PFSK-1 (cell line): ENCODE measurements at regions not wholly inside any gene's neighbourhood (a gene's known extent, or its start where the extent isn't known, plus 50 kb on each side); places are given as distances from the start of the nearest gene placed in this dataset.

Source experiments
- FOXP2 ChIP-seq: optimal IDR thresholded peaks from 2 replicates; pipeline ENCODE3; 2011; ENCODE audit warnings: borderline replicate concordance, control low read depth, inconsistent platforms; ENCODE audit not compliant: insufficient read depth; ENCODE audit errors: extremely low read length, extremely low read depth
- POLR2AphosphoS5 ChIP-seq: IDR thresholded peaks from 2 replicates; pipeline ENCODE4 v1.6.1; 2012; ENCODE audit warnings: low read depth, mild to moderate bottlenecking, control low read depth, low read length, moderate library complexity
- SIN3A ChIP-seq: IDR thresholded peaks from 2 replicates; pipeline ENCODE4 v1.6.1; 2012; ENCODE audit warnings: mild to moderate bottlenecking, low read length, moderate library complexity, borderline replicate concordance; ENCODE audit not compliant: insufficient read depth
- TAF1 ChIP-seq: IDR thresholded peaks from 2 replicates; pipeline ENCODE4 v1.6.1; 2012; ENCODE audit warnings: low read length, control low read depth, borderline replicate concordance; ENCODE audit not compliant: insufficient read depth
- TF ChIP-seq, protein P1 (sequence below), 2 experiments: IDR thresholded peaks; 2 replicates each; pipeline versions ENCODE4 v1.6.1 to v1.8.0; 2011 to 2012; ENCODE audit warnings: low read depth in 2 of 2, low read length in 2 of 2, control low read depth in 1 of 2, inconsistent platforms in 1 of 2, mild to moderate bottlenecking in 1 of 2, moderate library complexity in 1 of 2; ENCODE audit not compliant: insufficient read depth in 1 of 2

DNA sequence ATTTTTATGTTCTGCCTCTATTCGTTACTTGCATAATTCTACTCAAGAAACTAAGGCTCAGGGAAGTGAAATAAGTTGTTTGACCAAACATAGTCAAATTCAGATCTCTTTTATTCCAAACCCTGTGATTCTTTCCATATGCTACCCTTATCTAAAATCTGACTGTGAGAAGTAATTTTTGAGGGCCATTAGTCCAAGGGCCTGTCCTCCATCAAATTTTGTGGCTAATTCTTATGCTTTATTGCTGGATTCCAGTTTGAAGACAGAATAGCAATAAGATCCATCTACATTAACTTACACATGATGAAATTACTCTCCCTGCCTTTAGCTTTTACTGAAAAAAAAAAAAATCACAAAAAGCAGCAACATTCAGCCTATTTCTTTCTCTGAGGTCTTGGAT lies 74.0 kb downstream of the ZIC1 start:
- no peak for TF ChIP-seq SIN3A
- TF ChIP-seq POLR2AphosphoS5 = no peak
- TF ChIP-seq FOXP2 = no peak
- no peak for TF ChIP-seq TAF1
- TF ChIP-seq, protein P1, sequence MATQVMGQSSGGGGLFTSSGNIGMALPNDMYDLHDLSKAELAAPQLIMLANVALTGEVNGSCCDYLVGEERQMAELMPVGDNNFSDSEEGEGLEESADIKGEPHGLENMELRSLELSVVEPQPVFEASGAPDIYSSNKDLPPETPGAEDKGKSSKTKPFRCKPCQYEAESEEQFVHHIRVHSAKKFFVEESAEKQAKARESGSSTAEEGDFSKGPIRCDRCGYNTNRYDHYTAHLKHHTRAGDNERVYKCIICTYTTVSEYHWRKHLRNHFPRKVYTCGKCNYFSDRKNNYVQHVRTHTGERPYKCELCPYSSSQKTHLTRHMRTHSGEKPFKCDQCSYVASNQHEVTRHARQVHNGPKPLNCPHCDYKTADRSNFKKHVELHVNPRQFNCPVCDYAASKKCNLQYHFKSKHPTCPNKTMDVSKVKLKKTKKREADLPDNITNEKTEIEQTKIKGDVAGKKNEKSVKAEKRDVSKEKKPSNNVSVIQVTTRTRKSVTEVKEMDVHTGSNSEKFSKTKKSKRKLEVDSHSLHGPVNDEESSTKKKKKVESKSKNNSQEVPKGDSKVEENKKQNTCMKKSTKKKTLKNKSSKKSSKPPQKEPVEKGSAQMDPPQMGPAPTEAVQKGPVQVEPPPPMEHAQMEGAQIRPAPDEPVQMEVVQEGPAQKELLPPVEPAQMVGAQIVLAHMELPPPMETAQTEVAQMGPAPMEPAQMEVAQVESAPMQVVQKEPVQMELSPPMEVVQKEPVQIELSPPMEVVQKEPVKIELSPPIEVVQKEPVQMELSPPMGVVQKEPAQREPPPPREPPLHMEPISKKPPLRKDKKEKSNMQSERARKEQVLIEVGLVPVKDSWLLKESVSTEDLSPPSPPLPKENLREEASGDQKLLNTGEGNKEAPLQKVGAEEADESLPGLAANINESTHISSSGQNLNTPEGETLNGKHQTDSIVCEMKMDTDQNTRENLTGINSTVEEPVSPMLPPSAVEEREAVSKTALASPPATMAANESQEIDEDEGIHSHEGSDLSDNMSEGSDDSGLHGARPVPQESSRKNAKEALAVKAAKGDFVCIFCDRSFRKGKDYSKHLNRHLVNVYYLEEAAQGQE (IDR thresholded peaks at IDR 0.05; ENCODE audit: insufficient read depth in 1 of 2, low read depth in 2 of 2, low read length in 2 of 2) = no peak
